A673 (cell line): ENCODE measurements at regions not wholly inside any gene's neighbourhood (a gene's known extent, or its start where the extent isn't known, plus 50 kb on each side); places are given as distances from the start of the nearest gene placed in this dataset.

Source experiments
- CTCF ChIP-seq: fragments of 300-800, 200-600 bp; sonication (generic); conservative IDR thresholded peaks from 2 replicates; pipeline ENCODE4 v1.5.1; 2017; ENCODE audit warnings: low read depth, mild to moderate bottlenecking, antibody characterized with exemption, low read length, moderate library complexity, mixed read lengths
- EZH2 ChIP-seq: fragments of 200-600 bp; sonication (generic); IDR thresholded peaks from 2 replicates; pipeline ENCODE4 v1.6.1; 2017; ENCODE audit warnings: borderline replicate concordance, low read depth, mild to moderate bottlenecking, mixed read lengths, antibody characterized with exemption, low read length; ENCODE audit not compliant: poor library complexity, severe bottlenecking

- TF ChIP-seq CTCF (no peak), EZH2 (no peak)
Measured at GRCh38 chr1:218715961-218716669, 371.0 kb downstream of the TGFB2 start.
